GM12891 (cell line): ENCODE measurements at regions not wholly inside any gene's neighbourhood (a gene's known extent, or its start where the extent isn't known, plus 50 kb on each side); places are given as distances from the start of the nearest gene placed in this dataset.

Experiments used
- POLR2A ChIP-seq: IDR thresholded peaks from 2 replicates; pipeline ENCODE4 v1.6.1; 2011; ENCODE audit warnings: low read depth, low read length, control low read depth
- POLR2AphosphoS5 ChIP-seq: IDR thresholded peaks from 2 replicates; pipeline ENCODE4 v1.6.1; 2011; ENCODE audit warnings: low read depth, low read length, control low read depth
- TAF1 ChIP-seq: IDR thresholded peaks from 2 replicates; pipeline ENCODE4 v1.6.1; 2011; ENCODE audit warnings: low read depth, low read length, control low read depth

GRCh38 chr2:144865670-144866069 lies 345.8 kb upstream of the ZEB2 start:
- no peak for TF ChIP-seq POLR2A
- no peak for TF ChIP-seq TAF1
- TF ChIP-seq POLR2AphosphoS5: no peak
